DND-41 (cell line): ENCODE measurements at regions not wholly inside any gene's neighbourhood (a gene's known extent, or its start where the extent isn't known, plus 50 kb on each side); places are given as distances from the start of the nearest gene placed in this dataset.

Source experiments
- ATAC-seq: fragments of 200-7000 bp; cut with Tn5 transposase; 3 replicates; pipeline ENCODE4 v1.9.1; 2021; ENCODE audit warnings: low read depth; ENCODE audit not compliant: insufficient read depth
- DNase-seq: peaks from one replicate; pipeline ENCODE4 v3.0.0-alpha.2; 2020
- H2AFZ ChIP-seq: 2 replicates; pipeline ENCODE4 v1.6.0; 2012; ENCODE audit warnings: low read depth, low read length
- H3K27ac ChIP-seq: 2 replicates; pipeline ENCODE4 v1.5.1; 2012; ENCODE audit warnings: low read length, inconsistent platforms
- H3K27me3 ChIP-seq: fragments of 200-600 bp; sonication (generic); 2 replicates; pipeline ENCODE4 v1.6.0; 2012; ENCODE audit warnings: low read length, mild to moderate bottlenecking, inconsistent platforms; ENCODE audit not compliant: insufficient read depth, poor library complexity
- H3K36me3 ChIP-seq: 2 replicates; pipeline ENCODE4 v1.5.1; 2012; ENCODE audit warnings: low read length, inconsistent platforms; ENCODE audit not compliant: insufficient read depth
- H3K4me1 ChIP-seq: 2 replicates; pipeline ENCODE4 v1.5.1; 2012; ENCODE audit warnings: mild to moderate bottlenecking, low read length; ENCODE audit not compliant: insufficient read depth
- H3K4me2 ChIP-seq: 2 replicates; pipeline ENCODE4 v1.6.0; 2012; ENCODE audit warnings: mild to moderate bottlenecking, moderate library complexity, low read length, inconsistent platforms; ENCODE audit not compliant: insufficient read depth
- H3K4me3 ChIP-seq, 2 experiments: fragments of 200-600 bp in 1 of 2; shearing (Covaris generic) in 1 of 2; 2 replicates each; pipeline ENCODE4 v1.5.1; 2012 to 2016; ENCODE audit warnings: inconsistent platforms in 2 of 2, low read length in 2 of 2, mild to moderate bottlenecking in 2 of 2, low read depth in 1 of 2, moderate library complexity in 1 of 2
- H3K79me2 ChIP-seq: 2 replicates; pipeline ENCODE4 v1.6.0; 2012; ENCODE audit warnings: low read length, inconsistent platforms; ENCODE audit not compliant: insufficient read depth
- H3K9ac ChIP-seq: 2 replicates; pipeline ENCODE4 v1.6.0; 2012; ENCODE audit warnings: low read depth, mild to moderate bottlenecking, inconsistent platforms, low read length, moderate library complexity
- H3K9me3 ChIP-seq: 2 replicates; pipeline ENCODE4 v1.5.1; 2012; ENCODE audit warnings: low read length, moderate library complexity, mild to moderate bottlenecking, inconsistent platforms; ENCODE audit not compliant: insufficient read depth, severe bottlenecking
- H4K20me1 ChIP-seq: 2 replicates; pipeline ENCODE4 v1.6.0; 2012; ENCODE audit warnings: low read length; ENCODE audit not compliant: insufficient read depth
- CTCF ChIP-seq: IDR thresholded peaks from 2 replicates; pipeline ENCODE4 v1.5.1; 2012; ENCODE audit warnings: borderline replicate concordance, low read length, moderate library complexity, mild to moderate bottlenecking; ENCODE audit not compliant: poor library complexity, severe bottlenecking; ENCODE audit errors: extremely low read depth
- EZH2 ChIP-seq: IDR thresholded peaks from 3 replicates; pipeline ENCODE4 v1.6.1; 2012; ENCODE audit warnings: borderline replicate concordance, low read depth, mild to moderate bottlenecking, moderate library complexity, low read length, inconsistent platforms; ENCODE audit not compliant: severe bottlenecking

- no peaks in the 10 kb centered on the region for H3K9me3 ChIP-seq
- no peaks in the 10 kb centered on the region for H3K36me3 ChIP-seq
- H3K27me3 ChIP-seq = peaks cover 2% of the 10 kb centered on the region
- H3K4me2 ChIP-seq = no peak overlapping the region
- ATAC-seq = no peak
- H4K20me1 ChIP-seq = no peaks in the 10 kb centered on the region
- no peaks in the 10 kb centered on the region for H3K79me2 ChIP-seq
- no peak for DNase-seq
- H3K27ac ChIP-seq = no peak overlapping the region
- H2AFZ ChIP-seq = no peak overlapping the region
- TF ChIP-seq CTCF (no peak), EZH2 (no peak)
- H3K4me1 ChIP-seq = no peaks in the 10 kb centered on the region
- H3K9ac ChIP-seq = no peak overlapping the region
- H3K4me3 ChIP-seq = no peak overlapping the region
Observed at GRCh38 chr12:111030800-111031199, 110.4 kb upstream of the MYL2 start.

- Histone ChIP-seq H3K4me3 (no peak overlapping the region), H3K27ac (no peak overlapping the region), H3K79me2 (no peaks in the 10 kb centered on the region), H2AFZ (no peak overlapping the region), H3K4me2 (no peak overlapping the region), H4K20me1 (no peaks in the 10 kb centered on the region; the same call in 1 of the 2 replicates), H3K36me3 (no peaks in the 10 kb centered on the region), H3K9ac (no peak overlapping the region), H3K4me1 (no peaks in the 10 kb centered on the region), H3K27me3 (peaks cover 2% of the 10 kb centered on the region), H3K9me3 (no peaks in the 10 kb centered on the region)
- TF ChIP-seq CTCF = no peak
- no peak for TF ChIP-seq EZH2
- no peak for ATAC-seq
- DNase-seq = no peak
Observed at GRCh38 chr12:111029732-111030131, 109.4 kb upstream of the MYL2 start.

GRCh38 chr12:111029305-111029704 lies 108.9 kb upstream of the MYL2 start:
- no peak overlapping the region for H2AFZ ChIP-seq
- no peak overlapping the region for H3K27ac ChIP-seq
- H3K36me3 ChIP-seq = no peaks in the 10 kb centered on the region
- TF ChIP-seq EZH2 = no peak
- no peaks in the 10 kb centered on the region for H3K9me3 ChIP-seq
- no peak for ATAC-seq
- no peak overlapping the region for H3K9ac ChIP-seq
- peaks cover 2% of the 10 kb centered on the region for H3K27me3 ChIP-seq
- no peak overlapping the region for H3K4me2 ChIP-seq
- no peak overlapping the region for H3K4me3 ChIP-seq
- no peak for DNase-seq
- no peaks in the 10 kb centered on the region for H3K79me2 ChIP-seq
- H4K20me1 ChIP-seq = peaks cover 2% of the 10 kb centered on the region; the same call in 1 of the 2 replicates
- no peaks in the 10 kb centered on the region for H3K4me1 ChIP-seq

GRCh38 chr12:111028830-111029229 lies 108.5 kb upstream of the MYL2 start:
- H2AFZ ChIP-seq = no peak overlapping the region
- H3K9me3 ChIP-seq = no peaks in the 10 kb centered on the region
- ATAC-seq (no peak), DNase-seq (no peak)
- no peaks in the 10 kb centered on the region for H3K79me2 ChIP-seq
- no peak overlapping the region for H3K27ac ChIP-seq
- H3K9ac ChIP-seq = no peak overlapping the region
- TF ChIP-seq EZH2 (no peak), CTCF (no peak)
- peaks cover 3% of the 10 kb centered on the region; the same call in 1 of the 2 replicates for H4K20me1 ChIP-seq
- peaks cover 2% of the 10 kb centered on the region for H3K27me3 ChIP-seq
- no peaks in the 10 kb centered on the region for H3K36me3 ChIP-seq
- H3K4me2 ChIP-seq = no peak overlapping the region
- H3K4me1 ChIP-seq = no peaks in the 10 kb centered on the region
- H3K4me3 ChIP-seq = no peak overlapping the region
